Natural killer cell (primary cell): ENCODE measurements at regions not wholly inside any gene's neighbourhood (a gene's known extent, or its start where the extent isn't known, plus 50 kb on each side); places are given as distances from the start of the nearest gene placed in this dataset.

Experiments used
- ATAC-seq, 3 donors: fragments of 150-1000 bp in 2 of 3; fragments of 200-7000 bp in 1 of 3; cut with Tn5 transposase; 1 replicate in 1 of 3; 2 replicates in 2 of 3; pipeline ENCODE4 v1.10.0; 2021; ENCODE audit warnings: mild to moderate bottlenecking in 2 of 3, moderate library complexity in 2 of 3
- DNase-seq, 2 donors: peaks; one replicate each; pipeline versions ENCODE4 v3.0.0 to v3.0.0-alpha.2; 2013 to 2021; ENCODE audit warnings: mixed read lengths in 1 of 2
- H3K27ac ChIP-seq: one replicate; pipeline ENCODE4 v1.5.1; 2013; ENCODE audit warnings: mild to moderate bottlenecking, low read length
- H3K27me3 ChIP-seq: one replicate; pipeline ENCODE4 v1.6.1; 2013; ENCODE audit warnings: low read length; ENCODE audit not compliant: control insufficient read depth, insufficient read depth
- H3K36me3 ChIP-seq: one replicate; pipeline ENCODE4 v1.6.1; 2013; ENCODE audit warnings: low read length; ENCODE audit not compliant: control insufficient read depth, insufficient read depth
- H3K4me1 ChIP-seq: one replicate; pipeline ENCODE4 v1.6.1; 2013; ENCODE audit warnings: low read length; ENCODE audit not compliant: control insufficient read depth, insufficient read depth
- H3K4me3 ChIP-seq: one replicate; pipeline ENCODE4 v1.5.1; 2013; ENCODE audit warnings: low read length
- H3K9me3 ChIP-seq: one replicate; pipeline ENCODE4 v1.6.1; 2013; ENCODE audit warnings: low read length; ENCODE audit not compliant: control insufficient read depth, insufficient read depth
- H3K27ac Mint-ChIP-seq, 2 donors: one replicate each; pipeline ENCODE4 v1.8.0; 2022; ENCODE audit warnings: mild to moderate bottlenecking in 2 of 2, mixed read lengths in 2 of 2, moderate library complexity in 1 of 2
- H3K27me3 Mint-ChIP-seq, 2 donors: one replicate each; pipeline ENCODE4 v1.8.0; 2022; ENCODE audit warnings: low read depth in 2 of 2, mixed read lengths in 2 of 2
- H3K36me3 Mint-ChIP-seq: one replicate; pipeline ENCODE4 v1.8.0; 2022; ENCODE audit warnings: mixed read lengths
- H3K4me1 Mint-ChIP-seq, 2 donors: one replicate each; pipeline ENCODE4 v1.8.0; 2022; ENCODE audit warnings: mixed read lengths in 2 of 2
- H3K4me3 Mint-ChIP-seq: one replicate; pipeline ENCODE4 v1.8.0; 2022; ENCODE audit warnings: mild to moderate bottlenecking, moderate library complexity, mixed read lengths
- H3K9me3 Mint-ChIP-seq, 2 donors: one replicate each; pipeline ENCODE4 v1.8.0; 2022; ENCODE audit warnings: mixed read lengths in 2 of 2
- CTCF ChIP-seq: fragments of 200-600 bp; IDR thresholded peaks from one replicate; pipeline ENCODE4 v1.8.0; 2022; ENCODE audit warnings: antibody characterized with exemption
- WGBS: methylation state at CpG from one replicate; pipeline ENCODE4 v1.1.7; 2013; ENCODE audit warnings: missing lambda C conversion rate; ENCODE audit not compliant: insufficient coverage; 5-methylcytosine and 5-hydroxymethylcytosine counted together
- intact Hi-C: fragments of 100-400 bp; cut with micrococcal nuclease; formaldehyde crosslinking; loops from one replicate; pipeline ENCODE4 v1.14.2; 2022

DNA sequence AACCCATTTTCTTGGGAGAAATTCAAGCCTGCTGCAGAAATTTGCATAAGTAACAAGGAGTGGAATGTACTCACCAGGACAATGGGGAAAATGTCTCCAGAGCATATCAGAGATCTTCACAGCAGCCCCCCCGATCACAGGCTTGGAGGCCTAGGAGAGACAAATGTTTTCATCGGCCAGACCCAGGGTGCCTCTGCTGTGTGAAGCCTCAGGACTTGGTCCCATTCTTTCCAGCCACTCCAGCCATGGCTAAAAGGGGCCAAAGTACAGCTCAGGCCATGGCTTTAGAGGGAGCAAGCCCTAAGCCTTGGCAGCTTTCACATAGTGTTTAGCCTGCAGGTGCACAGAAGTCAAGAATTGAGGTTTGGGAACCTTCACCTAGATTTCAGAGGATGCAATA, 1463.0 kb downstream of the HACE1 start:
- Mint-ChIP-seq H3K27me3 (no peaks in the 10 kb centered on the region), H3K9me3 (peaks cover 17 to 20% of the 10 kb centered on the region in 2 donors), H3K36me3 (no peaks in the 10 kb centered on the region), H3K4me1 (no peaks in the 10 kb centered on the region), H3K4me3 (no peak overlapping the region), H3K27ac (no peak overlapping the region)
- Histone ChIP-seq H3K36me3 (no peaks in the 10 kb centered on the region), H3K27ac (no peak overlapping the region), H3K4me3 (no peak overlapping the region), H3K4me1 (no peaks in the 10 kb centered on the region), H3K9me3 (peaks cover 8% of the 10 kb centered on the region), H3K27me3 (no peaks in the 10 kb centered on the region)
- DNase-seq (no peak), ATAC-seq (no peak)
- no peak for TF ChIP-seq CTCF
- 91% methylated on average over 2 of the region's 2 CpGs for WGBS
- intact Hi-C loops = no loop called here

DNA sequence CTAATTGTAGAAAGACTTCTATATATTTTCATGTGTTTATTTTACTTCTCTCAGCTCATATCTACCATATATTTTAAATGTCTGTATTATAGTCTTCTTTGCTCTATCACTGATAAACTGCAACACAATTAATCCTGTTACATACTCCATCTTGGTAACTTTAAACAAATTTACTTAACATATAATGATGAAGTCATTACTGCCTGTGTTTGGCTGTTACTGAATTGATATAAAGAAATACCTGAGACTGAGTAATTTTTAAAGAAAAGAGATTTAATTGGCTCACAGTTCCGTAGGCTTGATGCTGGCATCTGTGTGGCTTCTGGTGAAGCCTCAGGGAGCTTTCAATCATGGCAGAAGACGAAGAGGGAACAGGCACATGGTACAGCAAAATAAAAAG, 1480.4 kb downstream of the HACE1 start:
- ATAC-seq = no peak
- TF ChIP-seq CTCF = no peak
- intact Hi-C loops = no loop called here
- Histone ChIP-seq H3K36me3 (no peaks in the 10 kb centered on the region), H3K27me3 (no peaks in the 10 kb centered on the region), H3K27ac (no peak overlapping the region), H3K4me1 (no peaks in the 10 kb centered on the region), H3K4me3 (no peak overlapping the region), H3K9me3 (no peaks in the 10 kb centered on the region)
- Mint-ChIP-seq H3K4me1 (no peaks in the 10 kb centered on the region), H3K36me3 (peaks cover 6% of the 10 kb centered on the region), H3K9me3 (peaks cover 8 to 14% of the 10 kb centered on the region in 2 donors), H3K27ac (no peak overlapping the region), H3K4me3 (no peak overlapping the region), H3K27me3 (no peaks in the 10 kb centered on the region)
- DNase-seq = no peak
- WGBS = 63% methylated on average over 2 of the region's 2 CpGs

DNA sequence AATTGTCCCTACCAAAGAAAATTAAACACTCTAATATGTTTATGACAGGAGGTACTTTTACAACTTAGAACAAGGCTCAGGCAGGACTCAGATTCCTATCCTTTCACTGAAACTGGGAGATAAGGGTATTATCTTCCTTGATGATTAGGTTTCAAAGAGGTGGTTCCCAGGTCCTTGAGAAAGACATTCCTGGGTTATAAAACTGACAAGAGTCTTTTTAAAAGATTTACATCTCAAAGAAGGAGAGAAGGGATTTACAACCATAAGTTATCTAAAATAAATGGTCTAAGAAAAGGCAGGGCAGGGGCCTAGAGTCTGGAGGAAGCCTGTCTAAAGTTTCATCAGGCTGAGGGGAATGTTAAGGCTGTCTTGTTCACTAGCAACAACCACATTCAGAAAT, 1492.5 kb downstream of the HACE1 start:
- Histone ChIP-seq H3K27me3 (no peaks in the 10 kb centered on the region), H3K4me3 (no peak overlapping the region), H3K4me1 (no peaks in the 10 kb centered on the region), H3K9me3 (peaks cover 9% of the 10 kb centered on the region), H3K36me3 (no peaks in the 10 kb centered on the region), H3K27ac (no peak overlapping the region)
- no peaks in the 10 kb centered on the region for H3K4me1 Mint-ChIP-seq
- no peak overlapping the region for H3K27ac Mint-ChIP-seq
- no peaks in the 10 kb centered on the region for H3K27me3 Mint-ChIP-seq
- H3K36me3 Mint-ChIP-seq = peaks cover 20% of the 10 kb centered on the region
- no peak for TF ChIP-seq CTCF
- no peak overlapping the region for H3K4me3 Mint-ChIP-seq
- intact Hi-C loops = no loop called here
- DNase-seq (no peak), ATAC-seq (no peak)
- peaks cover 15 to 26% of the 10 kb centered on the region in 2 donors for H3K9me3 Mint-ChIP-seq

GRCh38 chr6:103356531-103356930, 1503.2 kb downstream of the HACE1 start:
- WGBS = 55% methylated on average over 1 of the region's 1 CpG
- Mint-ChIP-seq H3K27ac (no peak overlapping the region), H3K4me3 (no peak overlapping the region), H3K36me3 (no peaks in the 10 kb centered on the region), H3K9me3 (peaks cover 6 to 10% of the 10 kb centered on the region in 2 donors), H3K27me3 (no peaks in the 10 kb centered on the region), H3K4me1 (no peaks in the 10 kb centered on the region)
- Histone ChIP-seq H3K36me3 (no peaks in the 10 kb centered on the region), H3K27me3 (no peaks in the 10 kb centered on the region), H3K4me3 (no peak overlapping the region), H3K4me1 (no peaks in the 10 kb centered on the region), H3K27ac (no peak overlapping the region), H3K9me3 (peaks cover 6% of the 10 kb centered on the region)
- TF ChIP-seq CTCF = no peak
- no peak for ATAC-seq
- DNase-seq = no peak
- intact Hi-C loops = no loop called here
